ENCODE measurements at regions not wholly inside any gene's neighbourhood (a gene's known extent, or its start where the extent isn't known, plus 50 kb on each side); places are given as distances from the start of the nearest gene placed in this dataset.

DNA sequence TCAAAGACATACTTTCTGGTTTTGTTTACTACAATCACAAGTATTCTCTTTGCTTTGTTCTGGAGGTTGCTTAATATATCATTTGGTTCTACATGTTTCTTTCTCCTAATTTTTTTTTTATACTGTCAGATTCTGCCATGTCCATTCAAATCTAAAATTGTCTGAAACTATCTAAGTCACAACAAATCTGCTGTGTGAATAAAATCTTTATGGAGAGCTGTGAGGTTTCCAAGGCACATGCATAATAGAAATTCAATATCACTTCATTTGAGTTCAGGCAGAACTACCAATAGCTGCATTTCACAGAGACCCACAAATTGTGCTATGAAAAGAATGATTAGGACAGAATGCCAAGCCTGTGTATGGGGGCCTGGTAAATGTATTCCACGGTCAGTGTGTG is 346.9 kb upstream of the ARRDC3 start:
- no peak for DNase-seq (ENCODE audit: low read depth, low spot score)

DNA sequence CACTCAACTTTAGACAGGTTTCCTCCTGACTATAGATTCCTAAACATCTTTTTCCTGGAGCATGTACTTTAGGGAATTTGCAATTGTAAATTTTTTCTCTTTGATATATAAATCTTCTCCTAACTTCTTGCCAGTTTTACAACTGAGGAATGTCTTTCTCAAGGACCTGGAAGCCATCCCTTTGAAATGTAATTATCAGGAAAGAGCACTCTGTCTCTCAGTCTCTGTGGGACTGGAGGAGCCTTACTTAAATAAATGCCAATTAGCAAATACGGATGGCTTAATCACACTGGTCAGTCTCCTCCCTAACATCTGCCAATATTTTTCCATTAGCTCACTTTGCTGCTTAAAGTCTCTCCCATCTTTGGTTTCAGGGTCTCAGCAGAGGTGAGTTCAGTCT is 344.3 kb upstream of the ARRDC3 start:
- peak; percentile 9 for DNase-seq (ENCODE audit: low read depth, low spot score)

DNA sequence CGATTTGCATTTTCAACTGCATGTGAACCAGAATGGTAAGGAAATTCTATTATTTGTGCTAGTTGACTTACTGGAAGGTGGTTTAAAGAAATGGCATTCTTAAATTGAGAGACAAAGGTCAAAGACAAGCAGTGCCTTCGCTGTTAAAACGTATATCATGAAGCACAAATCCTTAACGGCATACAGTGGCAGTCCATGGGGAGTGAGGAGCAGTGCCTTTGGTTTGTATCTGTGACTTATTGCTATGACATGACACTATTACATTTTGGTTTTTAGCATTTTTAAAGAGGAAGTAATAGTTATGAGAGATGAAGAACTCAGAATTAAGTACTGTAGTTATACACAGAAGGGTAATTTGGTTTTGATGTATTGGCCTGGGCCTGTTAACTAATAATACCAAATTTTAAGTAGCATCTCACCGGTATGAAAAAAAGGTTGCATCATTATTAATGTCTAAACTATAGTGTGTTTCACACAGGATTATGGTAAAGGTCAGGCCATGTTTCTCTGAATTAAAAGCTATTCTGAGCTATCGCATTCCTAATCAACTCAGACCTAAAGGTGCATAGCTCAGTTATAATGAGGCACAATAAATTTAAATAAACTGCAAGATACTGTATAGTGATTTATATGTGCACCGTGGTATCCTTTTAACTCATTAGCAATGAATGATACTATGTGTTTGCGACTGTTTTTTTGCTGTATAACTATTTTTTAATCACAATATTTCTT is 339.8 kb upstream of the ARRDC3 start:
- DNase-seq (ENCODE audit: low read depth, low spot score), result no peak

DNA sequence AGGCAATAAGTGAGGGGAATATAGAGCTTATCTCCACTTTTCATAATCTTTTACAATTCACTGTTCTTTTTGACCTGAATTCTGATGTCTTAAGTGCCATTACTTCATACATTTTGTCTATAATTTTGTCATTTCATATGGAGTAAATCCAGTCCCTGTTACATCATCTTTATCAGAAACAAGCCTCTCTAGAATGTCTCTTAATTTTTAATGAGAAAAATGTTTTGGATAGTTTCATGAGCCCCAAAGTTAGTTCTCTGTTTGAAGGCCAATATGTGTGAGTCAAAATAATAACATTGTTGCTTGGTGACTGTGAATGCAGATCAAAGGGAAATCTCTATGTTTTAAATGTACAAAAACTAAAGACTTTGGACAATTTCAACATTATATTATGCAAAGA is 329.6 kb upstream of the ARRDC3 start:
- DNase-seq (ENCODE audit: low read depth, low spot score), result no peak

DNA sequence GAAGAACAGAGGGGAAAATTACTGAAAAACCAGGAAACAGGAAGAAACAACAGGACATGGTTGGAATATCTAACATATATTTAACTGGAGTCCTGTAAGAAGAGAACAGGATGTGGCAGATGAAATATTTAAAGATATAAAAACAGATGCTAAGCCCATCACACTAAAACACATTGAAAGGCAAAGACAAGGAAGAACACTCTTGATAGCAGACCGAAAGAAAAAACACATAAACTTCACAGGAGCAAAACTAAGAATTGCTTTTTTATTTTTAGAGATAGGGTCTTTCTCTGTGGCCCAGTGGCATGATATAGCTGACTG is 324.4 kb upstream of the ARRDC3 start:
- DNase-seq (ENCODE audit: low read depth, low spot score), result no peak

DNA sequence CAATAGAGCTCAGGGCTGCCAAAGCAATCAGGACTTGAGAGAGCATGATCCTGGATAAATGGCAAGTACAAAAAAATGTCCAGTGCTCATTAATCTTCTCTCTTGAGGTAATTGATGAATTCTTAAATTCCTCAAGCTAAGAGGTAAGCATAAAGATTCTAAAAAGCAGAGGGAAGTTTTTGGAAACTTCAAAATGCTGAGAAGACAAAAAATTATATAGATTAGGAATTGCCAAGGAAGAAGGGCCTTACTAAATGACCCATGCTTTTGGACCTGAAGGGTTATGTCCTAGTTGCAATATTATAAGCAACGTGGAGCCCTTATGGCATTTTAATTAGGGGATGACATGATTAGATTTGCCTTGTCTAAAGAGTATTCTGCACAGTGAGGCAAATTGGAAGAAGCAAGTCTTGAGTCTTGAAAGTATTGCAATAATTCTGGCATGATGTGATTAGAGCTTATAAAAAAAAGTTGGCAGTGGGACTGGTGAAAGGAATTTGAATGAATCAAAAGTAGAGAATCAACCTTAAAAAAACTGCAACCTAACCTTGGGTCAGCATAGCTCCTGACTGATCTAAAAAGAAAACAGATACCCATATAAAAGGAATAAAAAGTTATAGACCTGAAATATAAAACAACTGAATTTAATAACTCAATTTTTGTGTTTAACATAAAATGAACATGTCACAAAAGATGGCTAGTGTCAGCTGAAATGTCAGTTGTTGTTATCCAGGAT is 323.8 kb upstream of the ARRDC3 start:
- no peak for DNase-seq (ENCODE audit: low read depth, low spot score)

DNA sequence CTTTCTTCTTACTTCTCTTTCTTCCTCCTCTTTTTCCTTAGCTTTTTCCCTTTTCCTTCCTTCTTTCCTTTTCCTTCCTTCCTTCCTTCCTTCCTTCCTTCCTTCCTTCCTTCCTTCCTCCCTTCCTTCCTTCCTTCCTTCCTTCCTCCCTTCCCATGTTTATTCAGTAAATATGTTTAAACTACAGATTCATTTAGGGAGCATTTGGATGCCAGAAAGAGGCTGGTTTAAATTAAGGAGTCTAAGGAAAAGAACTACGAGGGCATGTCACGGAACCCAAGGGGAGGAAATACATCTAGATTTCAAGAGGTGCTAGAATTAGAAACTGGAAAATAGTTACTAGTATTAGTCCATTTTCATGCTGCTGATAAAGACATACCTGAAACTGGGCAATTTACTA is 320.0 kb upstream of the ARRDC3 start:
- DNase-seq (ENCODE audit: low read depth, low spot score), result no peak

DNA sequence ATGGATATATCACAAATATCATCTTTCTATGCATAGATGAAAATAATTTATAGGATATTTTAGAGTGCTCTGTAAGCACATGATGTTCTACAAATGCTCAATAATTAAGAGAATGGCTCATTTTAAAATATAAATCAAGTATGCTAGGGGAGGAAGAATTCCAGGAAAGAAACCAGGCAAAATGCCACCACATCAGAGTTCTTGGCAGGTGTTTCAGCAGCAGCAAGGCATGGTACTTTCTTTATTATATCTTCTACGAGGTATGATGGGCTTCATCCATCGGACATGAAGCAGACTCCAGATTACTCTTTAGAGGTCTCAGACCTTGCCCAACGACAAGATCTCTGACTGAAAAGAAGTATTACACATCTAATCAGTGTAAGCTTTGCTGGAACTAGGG is 316.3 kb upstream of the ARRDC3 start:
- DNase-seq (ENCODE audit: low read depth, low spot score), result no peak

DNA sequence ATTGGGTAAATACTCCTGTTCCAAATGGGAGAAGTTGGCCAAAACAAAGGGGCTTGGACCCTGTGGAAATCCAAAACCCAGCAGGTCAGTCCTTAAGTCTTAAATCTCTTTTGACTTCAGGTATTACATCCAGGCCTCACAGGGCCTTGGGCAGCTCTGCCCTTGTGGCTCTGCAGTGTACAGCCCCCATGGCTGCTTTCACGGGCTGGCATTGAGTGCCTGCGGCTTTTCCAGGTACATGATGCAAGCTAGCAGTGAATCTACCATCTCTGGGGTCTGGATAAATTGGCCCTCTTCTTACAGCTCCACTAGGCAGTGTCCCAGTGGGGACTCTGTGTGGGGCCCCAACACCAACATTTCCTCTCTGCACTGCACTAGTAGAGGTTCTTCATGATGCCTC is 308.5 kb upstream of the ARRDC3 start:
- no peak for DNase-seq (ENCODE audit: low read depth, low spot score)

DNA sequence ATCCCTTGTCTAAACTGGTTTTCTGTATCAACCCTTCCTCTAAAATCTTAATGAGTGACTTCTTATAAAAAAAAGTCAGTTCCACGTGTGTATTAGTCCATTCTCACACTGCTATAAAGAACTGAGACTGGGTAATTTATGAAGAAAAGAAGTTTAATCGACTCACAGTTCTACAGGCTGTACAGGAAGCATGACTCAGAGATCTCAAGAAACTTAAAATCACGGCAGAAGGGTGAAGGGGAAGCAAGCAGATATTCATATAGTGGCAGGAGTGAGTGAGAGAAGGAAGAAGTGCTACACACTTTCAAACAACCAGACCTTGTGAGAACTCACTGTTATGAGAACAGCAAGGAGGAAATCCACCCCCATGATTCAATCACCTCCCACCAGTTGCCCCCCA is 307.8 kb upstream of the ARRDC3 start:
- DNase-seq (ENCODE audit: low read depth, low spot score), result no peak

DNA sequence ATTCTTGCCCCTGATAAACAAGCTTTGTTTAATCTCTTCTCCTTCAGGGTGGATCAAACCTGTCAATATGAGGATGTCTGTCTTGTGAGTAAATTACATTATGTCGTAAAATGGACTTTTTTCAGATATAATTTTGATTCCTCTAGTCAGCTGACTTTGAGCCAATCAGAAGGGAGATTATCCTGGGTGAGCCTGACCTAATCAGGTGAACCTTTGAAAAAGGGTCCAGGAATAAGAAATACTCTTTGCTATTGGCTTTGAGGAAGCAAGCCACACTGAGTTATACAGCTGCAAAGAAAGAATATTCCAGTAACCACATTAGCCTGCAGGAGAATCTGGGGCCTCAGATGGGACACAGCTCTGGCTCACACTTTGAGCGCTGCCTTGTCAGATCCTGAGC is 304.3 kb upstream of the ARRDC3 start:
- no peak for DNase-seq (ENCODE audit: low read depth, low spot score)

DNA sequence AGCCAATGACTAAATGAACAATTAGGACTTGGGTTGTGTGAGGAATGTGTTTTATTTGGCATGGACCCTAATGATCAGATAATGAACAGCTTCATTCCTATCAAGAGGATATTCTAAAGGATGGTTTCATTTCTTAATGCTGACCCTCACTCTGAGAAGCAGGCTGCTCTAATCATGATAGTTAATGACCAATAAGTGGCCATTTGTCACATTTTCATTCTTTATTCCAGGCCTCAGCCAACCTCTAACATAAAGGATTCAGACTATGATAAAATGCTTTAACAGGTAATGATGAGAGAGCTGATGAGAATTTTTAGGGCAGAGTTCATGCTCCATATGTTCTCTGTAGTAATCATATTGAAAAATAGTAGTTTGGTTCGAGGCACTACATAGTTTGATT is 301.5 kb upstream of the ARRDC3 start:
- no peak for DNase-seq (ENCODE audit: low read depth, low spot score)

DNA sequence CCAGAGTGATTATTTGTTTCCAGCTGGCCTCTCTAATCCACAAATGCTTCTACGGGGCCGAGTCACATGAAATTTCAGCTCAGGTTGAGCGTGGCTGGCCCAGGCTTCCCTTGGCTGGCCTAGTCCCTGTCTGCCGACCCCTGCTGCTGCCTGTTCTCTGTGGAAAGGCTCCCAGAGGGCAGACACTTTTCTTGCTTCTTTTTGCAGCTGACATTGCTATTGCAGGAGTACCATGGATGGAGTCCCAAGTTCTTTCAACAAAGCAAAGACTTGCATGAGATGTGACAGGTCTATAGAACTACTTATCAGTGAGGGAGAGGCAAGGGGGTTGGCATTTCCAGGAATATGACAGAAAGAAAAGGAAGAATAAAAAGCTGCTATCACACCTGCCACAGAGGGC is 287.4 kb upstream of the ARRDC3 start:
- peak; percentile 21 for DNase-seq (ENCODE audit: low read depth, low spot score)

DNA sequence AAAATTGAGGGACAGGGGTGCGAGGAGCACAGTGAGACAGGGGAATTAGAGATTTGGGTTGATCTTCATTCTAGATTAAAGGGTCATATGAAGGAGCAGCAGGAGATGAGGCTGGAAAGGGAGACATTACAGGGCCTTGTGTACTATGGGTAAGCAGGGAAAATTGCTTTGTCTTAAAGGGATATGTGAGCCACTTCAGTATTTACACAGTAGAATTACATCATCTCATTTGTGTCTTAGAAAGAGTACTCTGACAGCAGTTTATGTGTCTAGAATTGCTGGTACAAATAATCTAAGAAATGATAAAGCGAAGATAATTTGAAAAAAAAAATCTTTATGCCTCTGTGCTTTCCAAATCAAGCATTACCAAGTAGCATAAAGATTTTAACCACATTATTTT is 287.0 kb upstream of the ARRDC3 start:
- DNase-seq (ENCODE audit: low read depth, low spot score), result no peak

DNA sequence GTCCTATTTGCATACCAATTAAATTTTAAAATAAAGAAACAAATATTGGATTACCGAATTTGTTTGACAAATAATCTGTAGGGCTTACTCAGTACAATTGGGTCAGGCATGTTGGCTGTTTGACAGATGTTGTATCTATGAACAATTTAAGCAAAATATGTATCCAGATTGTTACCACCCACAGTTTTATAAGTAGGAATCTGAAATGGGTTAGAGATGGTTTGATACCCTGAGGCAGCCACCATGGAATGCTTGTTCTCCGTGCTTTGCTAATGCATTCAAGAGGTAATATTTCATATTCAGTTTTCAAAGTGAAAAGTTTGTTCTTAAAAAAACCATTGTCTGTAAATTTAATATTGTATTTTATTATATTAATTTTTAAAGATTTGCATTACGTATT is 285.1 kb upstream of the ARRDC3 start:
- no peak for DNase-seq (ENCODE audit: low read depth, low spot score)

DNA sequence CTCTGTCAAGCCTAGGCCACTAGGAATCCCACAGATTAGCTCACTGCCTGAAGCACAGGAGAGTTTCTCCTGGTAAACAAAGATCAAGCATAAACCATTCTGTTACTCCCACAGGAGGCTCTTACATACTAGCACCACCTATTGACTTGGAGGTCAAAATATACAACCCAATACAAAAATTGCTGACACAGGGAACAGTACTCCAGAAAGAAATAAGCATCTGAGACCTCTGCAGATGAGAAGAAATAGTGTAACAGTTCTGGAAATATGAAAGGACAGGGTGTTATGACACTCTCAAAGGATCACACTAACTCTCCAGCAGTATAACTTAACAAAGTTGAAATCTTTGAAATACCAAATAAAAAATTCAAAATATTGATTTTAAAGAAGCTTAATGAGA is 269.6 kb upstream of the ARRDC3 start:
- no peak for DNase-seq (ENCODE audit: low read depth, low spot score)

DNA sequence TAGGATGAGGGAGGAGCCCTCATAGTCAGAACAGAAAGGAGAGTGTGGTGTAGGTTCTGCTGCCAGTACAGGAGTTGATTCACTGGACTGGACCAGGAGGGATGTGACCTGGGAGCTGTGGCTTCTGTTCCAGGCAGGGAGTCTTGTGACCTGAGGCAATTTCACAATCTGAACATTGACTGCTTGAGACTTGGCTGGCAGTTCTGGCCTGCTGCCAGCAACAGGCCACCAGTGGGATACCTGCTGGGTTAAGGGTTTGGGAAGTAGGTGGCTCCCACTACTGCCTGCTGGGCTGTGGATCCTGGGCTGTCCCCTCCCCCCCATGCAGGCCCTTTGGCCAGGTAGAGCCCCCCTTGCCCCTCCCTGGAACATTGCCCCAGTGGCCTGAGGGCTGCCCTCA is 268.6 kb upstream of the ARRDC3 start:
- no peak for DNase-seq (ENCODE audit: low read depth, low spot score)

DNA sequence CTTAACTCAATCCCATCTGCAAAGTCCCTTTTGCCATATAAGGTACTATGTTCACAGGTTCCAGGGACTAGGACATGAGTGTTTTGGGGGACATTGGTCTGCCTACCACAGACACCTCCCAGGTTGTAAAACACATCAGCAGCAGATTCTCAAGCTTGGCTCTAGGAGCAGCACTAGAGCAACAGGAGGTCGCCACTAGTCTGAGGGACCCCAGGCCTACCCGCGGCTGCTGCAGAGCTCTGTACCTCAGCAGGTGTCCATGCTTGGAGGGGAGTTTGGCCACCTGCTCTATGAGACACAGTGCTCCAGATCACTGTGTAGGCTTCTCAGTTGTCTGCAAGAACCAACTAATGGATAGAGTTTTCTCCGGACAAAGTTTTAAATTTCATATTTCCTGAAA is 262.2 kb upstream of the ARRDC3 start:
- no peak for DNase-seq (ENCODE audit: low read depth, low spot score)

DNA sequence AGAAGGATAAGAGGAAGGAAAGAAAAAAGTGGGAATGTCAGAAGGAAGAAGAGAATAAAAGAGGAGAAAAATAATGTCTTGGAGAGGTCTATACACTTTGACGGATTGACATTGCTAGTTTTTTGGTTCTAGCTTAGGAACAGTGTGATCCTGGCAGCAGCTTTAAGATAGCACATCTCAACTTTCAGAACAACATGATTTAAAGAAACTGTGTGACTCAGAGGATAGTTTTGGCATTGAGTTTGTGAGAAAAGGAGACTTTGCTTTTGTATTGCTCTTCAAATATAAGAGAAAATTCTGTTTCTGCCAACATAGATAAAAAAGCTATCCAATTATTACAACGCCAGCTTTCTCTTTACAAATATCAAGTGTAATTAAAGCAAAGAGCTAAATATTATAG is 260.7 kb upstream of the ARRDC3 start:
- no peak for DNase-seq (ENCODE audit: low read depth, low spot score)

DNA sequence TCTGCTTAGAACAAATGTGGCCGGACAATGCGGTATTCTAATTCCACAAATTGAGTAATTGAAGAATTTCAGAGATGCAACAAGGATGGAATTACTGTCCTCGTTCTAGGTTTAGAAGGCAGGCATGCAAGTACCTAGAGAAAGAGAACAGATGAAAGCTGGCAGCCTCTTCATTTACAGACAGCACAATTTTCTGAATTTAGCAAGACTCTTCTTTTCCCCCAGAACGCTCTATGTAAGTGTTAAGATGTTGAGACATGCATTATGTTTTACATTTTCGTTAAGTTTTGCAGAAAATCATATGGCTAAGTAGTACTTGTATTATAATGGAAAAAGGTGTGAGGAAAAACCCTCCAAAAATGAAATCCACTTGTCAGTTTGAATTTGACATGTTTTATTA is 259.5 kb upstream of the ARRDC3 start:
- DNase-seq (ENCODE audit: low read depth, low spot score), result no peak

DNA sequence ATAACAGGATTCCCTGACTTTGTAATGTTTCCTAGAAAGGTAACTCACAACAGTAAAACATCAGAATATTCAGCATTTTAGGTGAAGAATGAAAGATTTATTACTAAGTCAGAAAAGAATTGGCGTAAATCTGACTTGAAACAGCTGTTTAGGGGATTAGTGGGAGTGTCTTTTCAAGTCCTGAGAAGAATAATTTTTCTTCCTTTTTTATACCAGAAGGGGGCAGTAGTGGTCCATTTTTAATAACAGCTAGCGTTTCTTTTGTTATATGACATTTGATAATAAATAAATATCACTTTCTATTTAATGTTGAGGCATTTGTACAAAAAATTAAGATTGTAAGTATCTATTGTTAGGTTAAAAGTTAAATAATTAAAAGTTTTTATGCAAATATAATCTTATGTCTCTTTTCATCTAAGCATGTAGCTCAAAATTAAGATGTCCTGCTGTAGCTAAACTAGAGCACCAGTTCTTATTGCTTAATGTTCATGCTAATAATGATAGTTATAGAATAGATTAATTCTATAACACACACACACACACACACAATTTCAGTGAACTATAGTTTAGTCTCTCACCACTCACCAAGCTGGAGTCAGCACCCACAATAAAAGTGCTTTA is 258.7 kb upstream of the ARRDC3 start:
- DNase-seq (ENCODE audit: low read depth, low spot score), result no peak

DNA sequence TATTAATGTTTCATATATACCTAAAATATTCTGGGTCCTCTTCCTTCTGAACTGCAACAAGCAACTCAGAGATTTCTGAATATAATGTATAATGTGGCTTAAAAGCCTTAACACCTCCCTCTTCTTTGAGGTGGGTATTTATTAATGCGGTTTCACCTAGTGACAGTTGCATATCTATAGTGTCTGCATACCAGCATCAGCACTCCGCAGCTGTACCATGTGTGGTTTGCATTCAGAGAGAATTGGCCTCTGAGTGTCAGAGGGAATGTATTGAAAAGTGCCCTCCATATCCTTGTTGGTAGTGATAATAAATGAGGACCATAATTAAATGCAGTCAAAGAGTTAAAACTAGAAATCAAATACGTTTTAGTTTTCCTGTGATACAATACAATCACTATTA is 256.6 kb upstream of the ARRDC3 start:
- no peak for DNase-seq (ENCODE audit: low read depth, low spot score)

DNA sequence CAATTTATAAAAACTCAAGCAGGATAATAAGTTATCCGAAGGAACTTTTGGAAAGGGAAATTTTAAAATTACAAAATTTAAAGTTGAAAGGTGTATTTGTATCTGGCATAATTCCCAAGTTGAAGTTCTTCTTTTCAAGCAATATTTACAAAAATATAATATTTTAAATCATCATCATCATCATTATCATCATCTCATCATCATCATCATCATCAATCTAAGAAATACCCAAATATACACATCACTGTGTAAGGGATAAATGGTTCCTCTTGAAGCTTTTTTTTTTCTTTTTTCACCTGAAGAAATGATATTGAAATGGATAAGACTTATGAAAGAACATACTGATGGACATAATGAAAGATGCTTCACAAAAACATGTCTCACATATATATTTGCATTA is 254.9 kb upstream of the ARRDC3 start:
- no peak for DNase-seq (ENCODE audit: low read depth, low spot score)

Measured in ELF-1 (cell line).